SK-N-SH treated with all-trans-retinoic acid at 6 μM for 48 hours (cell line): ENCODE measurements at regions not wholly inside any gene's neighbourhood (a gene's known extent, or its start where the extent isn't known, plus 50 kb on each side); places are given as distances from the start of the nearest gene placed in this dataset.

Experiments
- BACH2 ChIP-seq: fragments of 250-450 bp; sonication (Bioruptor Pico); IDR thresholded peaks from 2 replicates; pipeline ENCODE4 v1.9.0; 2021; ENCODE audit warnings: mild to moderate bottlenecking, borderline replicate concordance
- CSDC2 ChIP-seq: fragments of 250-450 bp; sonication (Bioruptor Pico); IDR thresholded peaks from 2 replicates; pipeline ENCODE4 v1.5.0; 2020; ENCODE audit warnings: mild to moderate bottlenecking, moderate library complexity
- RARB ChIP-seq: fragments of 250-450 bp; sonication (Bioruptor Pico); IDR thresholded peaks from 2 replicates; pipeline ENCODE4 v1.8.0; 2021; ENCODE audit warnings: mild to moderate bottlenecking, moderate library complexity
- ZNF565 ChIP-seq: fragments of 450-650 bp; formaldehyde crosslinking; conservative IDR thresholded peaks from 2 replicates; pipeline ENCODE4 v1.5.0; 2020; ENCODE audit warnings: low read depth, mild to moderate bottlenecking, moderate library complexity
- ZNF70 ChIP-seq: fragments of 450-650 bp; formaldehyde crosslinking; IDR thresholded peaks from 2 replicates; pipeline ENCODE4 v1.5.0; 2020; ENCODE audit warnings: mild to moderate bottlenecking, moderate library complexity
- ZNF8 ChIP-seq: fragments of 450-650 bp; formaldehyde crosslinking; IDR thresholded peaks from 2 replicates; pipeline ENCODE4 v1.5.0; 2020; ENCODE audit warnings: mild to moderate bottlenecking, moderate library complexity
- TF ChIP-seq, protein P1 (sequence below): fragments of 250-450 bp; sonication (Bioruptor Pico); IDR thresholded peaks from 2 replicates; pipeline ENCODE4 v1.5.1; 2021; ENCODE audit warnings: mild to moderate bottlenecking, moderate library complexity
- TF ChIP-seq, protein P2 (sequence below): fragments of 250-450 bp; sonication (Bioruptor Pico); IDR thresholded peaks from 2 replicates; pipeline ENCODE4 v1.8.0; 2020; ENCODE audit warnings: mild to moderate bottlenecking, moderate library complexity, borderline replicate concordance

- TF ChIP-seq ZNF70 (CRISPR knock-in tag), result no peak
- TF ChIP-seq BACH2, result no peak
- no peak for TF ChIP-seq RARB
- TF ChIP-seq ZNF565 (CRISPR knock-in tag), result no peak
- no peak for TF ChIP-seq CSDC2
- no peak for TF ChIP-seq ZNF8 (CRISPR knock-in tag)
- TF ChIP-seq, protein P1, sequence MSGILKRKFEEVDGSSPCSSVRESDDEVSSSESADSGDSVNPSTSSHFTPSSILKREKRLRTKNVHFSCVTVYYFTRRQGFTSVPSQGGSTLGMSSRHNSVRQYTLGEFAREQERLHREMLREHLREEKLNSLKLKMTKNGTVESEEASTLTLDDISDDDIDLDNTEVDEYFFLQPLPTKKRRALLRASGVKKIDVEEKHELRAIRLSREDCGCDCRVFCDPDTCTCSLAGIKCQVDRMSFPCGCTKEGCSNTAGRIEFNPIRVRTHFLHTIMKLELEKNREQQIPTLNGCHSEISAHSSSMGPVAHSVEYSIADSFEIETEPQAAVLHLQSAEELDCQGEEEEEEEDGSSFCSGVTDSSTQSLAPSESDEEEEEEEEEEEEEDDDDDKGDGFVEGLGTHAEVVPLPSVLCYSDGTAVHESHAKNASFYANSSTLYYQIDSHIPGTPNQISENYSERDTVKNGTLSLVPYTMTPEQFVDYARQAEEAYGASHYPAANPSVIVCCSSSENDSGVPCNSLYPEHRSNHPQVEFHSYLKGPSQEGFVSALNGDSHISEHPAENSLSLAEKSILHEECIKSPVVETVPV (CRISPR knock-in tag), result no peak
- TF ChIP-seq, protein P2, sequence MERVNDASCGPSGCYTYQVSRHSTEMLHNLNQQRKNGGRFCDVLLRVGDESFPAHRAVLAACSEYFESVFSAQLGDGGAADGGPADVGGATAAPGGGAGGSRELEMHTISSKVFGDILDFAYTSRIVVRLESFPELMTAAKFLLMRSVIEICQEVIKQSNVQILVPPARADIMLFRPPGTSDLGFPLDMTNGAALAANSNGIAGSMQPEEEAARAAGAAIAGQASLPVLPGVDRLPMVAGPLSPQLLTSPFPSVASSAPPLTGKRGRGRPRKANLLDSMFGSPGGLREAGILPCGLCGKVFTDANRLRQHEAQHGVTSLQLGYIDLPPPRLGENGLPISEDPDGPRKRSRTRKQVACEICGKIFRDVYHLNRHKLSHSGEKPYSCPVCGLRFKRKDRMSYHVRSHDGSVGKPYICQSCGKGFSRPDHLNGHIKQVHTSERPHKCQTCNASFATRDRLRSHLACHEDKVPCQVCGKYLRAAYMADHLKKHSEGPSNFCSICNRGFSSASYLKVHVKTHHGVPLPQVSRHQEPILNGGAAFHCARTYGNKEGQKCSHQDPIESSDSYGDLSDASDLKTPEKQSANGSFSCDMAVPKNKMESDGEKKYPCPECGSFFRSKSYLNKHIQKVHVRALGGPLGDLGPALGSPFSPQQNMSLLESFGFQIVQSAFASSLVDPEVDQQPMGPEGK, result no peak
Observed at GRCh38 chr6:68159433-68159832, 475.6 kb upstream of the ADGRB3 start.
